H9 (cell line): ENCODE measurements at regions not wholly inside any gene's neighbourhood (a gene's known extent, or its start where the extent isn't known, plus 50 kb on each side); places are given as distances from the start of the nearest gene placed in this dataset.

ENCODE experiments used
- DNase-seq: peaks from one replicate; pipeline ENCODE4 v3.0.0-alpha.2; 2017
- H2AFZ ChIP-seq: one replicate; pipeline ENCODE4 v1.6.1; 2013; ENCODE audit warnings: mild to moderate bottlenecking, low read length, control low read depth, moderate library complexity
- H2AK5ac ChIP-seq: 2 replicates; pipeline ENCODE4 v1.6.1; 2013; ENCODE audit warnings: low read length, control low read depth, mixed read lengths; ENCODE audit not compliant: insufficient read length
- H2BK120ac ChIP-seq: one replicate; pipeline ENCODE4 v1.6.1; 2013; ENCODE audit warnings: low read depth, mild to moderate bottlenecking, low read length, control low read depth, inconsistent platforms; ENCODE audit not compliant: poor library complexity, severe bottlenecking
- H2BK12ac ChIP-seq: 2 replicates; pipeline ENCODE4 v1.6.1; 2013; ENCODE audit warnings: low read length, control low read depth, mixed read lengths, low read depth; ENCODE audit not compliant: insufficient read length
- H2BK15ac ChIP-seq: 2 replicates; pipeline ENCODE4 v1.6.1; 2013; ENCODE audit warnings: low read depth, low read length, control low read depth
- H2BK20ac ChIP-seq: one replicate; pipeline ENCODE4 v1.6.1; 2013; ENCODE audit warnings: low read depth, mild to moderate bottlenecking, low read length, control low read depth, inconsistent platforms; ENCODE audit not compliant: poor library complexity, severe bottlenecking
- H2BK5ac ChIP-seq: 2 replicates; pipeline ENCODE4 v1.6.1; 2013; ENCODE audit warnings: low read length, control low read depth, mixed read lengths; ENCODE audit not compliant: insufficient read length
- H3K14ac ChIP-seq: 2 replicates; pipeline ENCODE4 v1.6.1; 2013; ENCODE audit warnings: low read length, control low read depth; ENCODE audit not compliant: insufficient read depth
- H3K18ac ChIP-seq: 2 replicates; pipeline ENCODE4 v1.6.1; 2013; ENCODE audit warnings: low read depth, mild to moderate bottlenecking, mixed read lengths, low read length, control low read depth; ENCODE audit not compliant: insufficient read length
- H3K23ac ChIP-seq: 2 replicates; pipeline ENCODE4 v1.6.1; 2013; ENCODE audit warnings: low read length, control low read depth, mixed read lengths, low read depth; ENCODE audit not compliant: insufficient read length
- H3K23me2 ChIP-seq: 2 replicates; pipeline ENCODE4 v1.6.1; 2013; ENCODE audit warnings: low read depth, mild to moderate bottlenecking, mixed read lengths, low read length, control low read depth; ENCODE audit not compliant: insufficient read length, poor library complexity, severe bottlenecking
- H3K27ac ChIP-seq: 2 replicates; pipeline ENCODE4 v1.5.1; 2013; ENCODE audit warnings: low read length, control low read depth, mixed read lengths, low read depth; ENCODE audit not compliant: insufficient read length
- H3K27me3 ChIP-seq: 2 replicates; pipeline ENCODE4 v1.6.1; 2013; ENCODE audit warnings: low read length, control low read depth, inconsistent platforms; ENCODE audit not compliant: insufficient read depth
- H3K4ac ChIP-seq: 2 replicates; pipeline ENCODE4 v1.6.1; 2013; ENCODE audit warnings: low read depth, mild to moderate bottlenecking, control low read depth, inconsistent platforms, low read length, moderate library complexity
- H3K4me1 ChIP-seq: 2 replicates; pipeline ENCODE4 v1.6.1; 2013; ENCODE audit warnings: low read length, control low read depth, inconsistent platforms; ENCODE audit not compliant: insufficient read depth
- H3K4me2 ChIP-seq: 2 replicates; pipeline ENCODE4 v1.6.1; 2013; ENCODE audit warnings: low read length, control low read depth, mixed read lengths; ENCODE audit not compliant: insufficient read length, insufficient read depth
- H3K56ac ChIP-seq: 2 replicates; pipeline ENCODE4 v1.6.1; 2013; ENCODE audit warnings: low read depth, mild to moderate bottlenecking, mixed read lengths, low read length, control low read depth; ENCODE audit not compliant: insufficient read length
- H3K79me1 ChIP-seq: 2 replicates; pipeline ENCODE4 v1.6.1; 2013; ENCODE audit warnings: low read depth, mild to moderate bottlenecking, moderate library complexity, low read length, control low read depth, inconsistent platforms; ENCODE audit not compliant: insufficient read depth, poor library complexity, severe bottlenecking
- H3K79me2 ChIP-seq: 2 replicates; pipeline ENCODE4 v1.6.1; 2013; ENCODE audit warnings: low read length, control low read depth, inconsistent platforms; ENCODE audit not compliant: insufficient read depth
- H3K9ac ChIP-seq: 2 replicates; pipeline ENCODE4 v1.6.1; 2013; ENCODE audit warnings: low read length, control low read depth, mixed read lengths; ENCODE audit not compliant: insufficient read length; ENCODE audit errors: extremely low read depth
- H3K9me3 ChIP-seq: one replicate; pipeline ENCODE4 v1.6.1; 2013; ENCODE audit warnings: low read depth, low read length, inconsistent platforms; ENCODE audit not compliant: control insufficient read depth
- H3T11ph ChIP-seq: one replicate; pipeline ENCODE4 v1.6.1; 2013; ENCODE audit warnings: mild to moderate bottlenecking, low read length, control low read depth, inconsistent platforms
- H4K20me1 ChIP-seq: one replicate; pipeline ENCODE4 v1.6.1; 2013; ENCODE audit not compliant: control insufficient read depth, insufficient read length, insufficient read depth
- H4K5ac ChIP-seq: 2 replicates; pipeline ENCODE4 v1.6.1; 2013; ENCODE audit warnings: low read depth, mild to moderate bottlenecking, mixed read lengths, low read length, control low read depth; ENCODE audit not compliant: insufficient read length
- H4K8ac ChIP-seq: replicated peaks from 2 replicates; pipeline ENCODE4 v1.6.1; 2013; ENCODE audit warnings: low read length, control low read depth, mixed read lengths, low read depth; ENCODE audit not compliant: insufficient read length
- H4K91ac ChIP-seq: 2 replicates; pipeline ENCODE4 v1.6.1; 2013; ENCODE audit warnings: low read depth, mild to moderate bottlenecking, moderate library complexity, mixed read lengths, low read length, control low read depth; ENCODE audit not compliant: insufficient read length
- H3K27ac Mint-ChIP-seq, 3 experiments: 2 replicates in 2 of 3; 3 replicates in 1 of 3; pipeline ENCODE4 v1.8.0; 2020 to 2021; ENCODE audit warnings: mixed read lengths in 3 of 3, mild to moderate bottlenecking in 1 of 3, moderate library complexity in 1 of 3
- H3K27me3 Mint-ChIP-seq: 2 replicates; pipeline ENCODE4 v1.8.0; 2021; ENCODE audit warnings: low read depth, mild to moderate bottlenecking, moderate library complexity, mixed read lengths
- H3K36me3 Mint-ChIP-seq, 3 experiments: 2 replicates in 2 of 3; 3 replicates in 1 of 3; pipeline ENCODE4 v1.8.0; 2020 to 2021; ENCODE audit warnings: low read depth in 3 of 3, mixed read lengths in 3 of 3; ENCODE audit not compliant: insufficient read depth in 1 of 3
- H3K4me1 Mint-ChIP-seq, 2 experiments: 2 replicates each; pipeline ENCODE4 v1.8.0; 2020; ENCODE audit warnings: mixed read lengths in 2 of 2
- H3K4me3 Mint-ChIP-seq, 2 experiments: 2 replicates in 1 of 2; 3 replicates in 1 of 2; pipeline ENCODE4 v1.8.0; 2020 to 2021; ENCODE audit warnings: mild to moderate bottlenecking in 2 of 2, mixed read lengths in 2 of 2, moderate library complexity in 1 of 2
- H3K9me3 Mint-ChIP-seq, 2 experiments: 2 replicates in 1 of 2; 3 replicates in 1 of 2; pipeline ENCODE4 v1.8.0; 2020; ENCODE audit warnings: mild to moderate bottlenecking in 2 of 2, mixed read lengths in 2 of 2, moderate library complexity in 1 of 2
- WGBS: extraction: QIAGEN DNeasy Blood & Tissue Kit; methylation state at CpG from one replicate; pipeline ENCODE4 v1.1.7; 2013; ENCODE audit warnings: missing lambda C conversion rate, low lambda C conversion rate, mixed read lengths; ENCODE audit not compliant: insufficient read length; ENCODE audit errors: extremely low coverage; 5-methylcytosine and 5-hydroxymethylcytosine counted together
- TF ChIP-seq, protein P1 (sequence below): fragments of 200-600 bp; sonication (generic); conservative IDR thresholded peaks from 3 replicates; pipeline ENCODE4 v1.8.0; 2021; ENCODE audit warnings: antibody characterized with exemption, mild to moderate bottlenecking

DNA sequence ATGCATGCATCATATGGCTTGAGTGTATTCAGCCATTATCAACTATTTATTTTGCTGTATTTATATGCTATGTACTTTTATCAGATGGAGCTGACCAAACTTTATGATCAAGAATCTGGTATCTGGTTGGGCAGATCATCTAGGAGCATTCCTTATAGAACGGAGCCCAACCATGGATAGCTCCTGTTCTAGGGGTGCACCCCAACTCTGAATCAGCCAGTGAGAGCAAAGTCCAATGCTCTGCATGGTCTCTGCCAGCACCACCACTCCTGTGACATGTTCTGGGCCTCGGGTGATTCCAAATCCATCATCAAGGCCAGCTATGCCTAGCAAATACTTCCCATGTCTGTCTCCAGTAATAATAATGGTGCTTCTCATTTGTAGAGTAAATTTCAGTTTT is 517.5 kb downstream of the AGTPBP1 start:
- H3K14ac ChIP-seq = no peak overlapping the region
- no peak overlapping the region for H2BK15ac ChIP-seq
- WGBS = no CpG with 5 or more reads among the region's 2 CpGs
- no peaks in the 10 kb centered on the region for H3K23me2 ChIP-seq
- H2AK5ac ChIP-seq = no peak overlapping the region
- no peaks in the 10 kb centered on the region for H4K20me1 ChIP-seq
- H3K4me2 ChIP-seq = no peak overlapping the region
- Mint-ChIP-seq H3K4me3 (no peak overlapping the region), H3K27me3 (no peaks in the 10 kb centered on the region), H3K36me3 (no peaks in the 10 kb centered on the region), H3K9me3 (no peaks in the 10 kb centered on the region), H3K27ac (no peak overlapping the region), H3K4me1 (peaks cover 0 to 4% of the 10 kb centered on the region in 2 experiments; a peak in 1 of 4 replicates)
- no peaks in the 10 kb centered on the region for H3K79me1 ChIP-seq
- no peak for DNase-seq
- H3K27me3 ChIP-seq = no peaks in the 10 kb centered on the region
- H3K18ac ChIP-seq = no peak overlapping the region
- H3K27ac ChIP-seq = no peak overlapping the region
- H2BK5ac ChIP-seq = no peak overlapping the region
- no peak overlapping the region for H4K5ac ChIP-seq
- H4K8ac ChIP-seq = no peak overlapping the region
- TF ChIP-seq, protein P1, sequence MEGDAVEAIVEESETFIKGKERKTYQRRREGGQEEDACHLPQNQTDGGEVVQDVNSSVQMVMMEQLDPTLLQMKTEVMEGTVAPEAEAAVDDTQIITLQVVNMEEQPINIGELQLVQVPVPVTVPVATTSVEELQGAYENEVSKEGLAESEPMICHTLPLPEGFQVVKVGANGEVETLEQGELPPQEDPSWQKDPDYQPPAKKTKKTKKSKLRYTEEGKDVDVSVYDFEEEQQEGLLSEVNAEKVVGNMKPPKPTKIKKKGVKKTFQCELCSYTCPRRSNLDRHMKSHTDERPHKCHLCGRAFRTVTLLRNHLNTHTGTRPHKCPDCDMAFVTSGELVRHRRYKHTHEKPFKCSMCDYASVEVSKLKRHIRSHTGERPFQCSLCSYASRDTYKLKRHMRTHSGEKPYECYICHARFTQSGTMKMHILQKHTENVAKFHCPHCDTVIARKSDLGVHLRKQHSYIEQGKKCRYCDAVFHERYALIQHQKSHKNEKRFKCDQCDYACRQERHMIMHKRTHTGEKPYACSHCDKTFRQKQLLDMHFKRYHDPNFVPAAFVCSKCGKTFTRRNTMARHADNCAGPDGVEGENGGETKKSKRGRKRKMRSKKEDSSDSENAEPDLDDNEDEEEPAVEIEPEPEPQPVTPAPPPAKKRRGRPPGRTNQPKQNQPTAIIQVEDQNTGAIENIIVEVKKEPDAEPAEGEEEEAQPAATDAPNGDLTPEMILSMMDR = no peak
- no peaks in the 10 kb centered on the region for H3K79me2 ChIP-seq
- H3K56ac ChIP-seq = no peak overlapping the region
- H2BK120ac ChIP-seq = no peak overlapping the region
- H2AFZ ChIP-seq = no peak overlapping the region
- H3K4me1 ChIP-seq = no peaks in the 10 kb centered on the region
- no peak overlapping the region for H3K4ac ChIP-seq
- no peak overlapping the region for H4K91ac ChIP-seq
- no peak overlapping the region for H3K9ac ChIP-seq
- no peaks in the 10 kb centered on the region for H3K9me3 ChIP-seq
- H3T11ph ChIP-seq = no peak overlapping the region
- no peak overlapping the region for H2BK20ac ChIP-seq
- no peak overlapping the region for H2BK12ac ChIP-seq
- H3K23ac ChIP-seq = no peak overlapping the region
